Ishikawa (cell line): ENCODE measurements at regions not wholly inside any gene's neighbourhood (a gene's known extent, or its start where the extent isn't known, plus 50 kb on each side); places are given as distances from the start of the nearest gene placed in this dataset.

Experiments used
- CEBPB ChIP-seq: IDR thresholded peaks from 2 replicates; pipeline ENCODE4 v1.6.1; 2012
- EP300 ChIP-seq: IDR thresholded peaks from 2 replicates; pipeline ENCODE4 v1.6.1; 2012; ENCODE audit warnings: borderline replicate concordance
- FOXM1 ChIP-seq: IDR thresholded peaks from 2 replicates; pipeline ENCODE4 v1.6.1; 2012; ENCODE audit warnings: low read depth, borderline replicate concordance
- RAD21 ChIP-seq: IDR thresholded peaks from 2 replicates; pipeline ENCODE4 v1.6.1; 2012; ENCODE audit warnings: low read depth
- TCF12 ChIP-seq: IDR thresholded peaks from 2 replicates; pipeline ENCODE4 v1.6.1; 2012; ENCODE audit warnings: low read depth
- YY1 ChIP-seq: IDR thresholded peaks from 2 replicates; pipeline ENCODE4 v1.6.1; 2012; ENCODE audit warnings: low read depth

- TF ChIP-seq CEBPB (no peak), YY1 (no peak), TCF12 (no peak), RAD21 (no peak), FOXM1 (no peak), EP300 (no peak)
Measured at GRCh38 chr5:135153259-135153658, 119.2 kb upstream of the PITX1 start.
